GM18870 (cell line): ENCODE measurements at regions not wholly inside any gene's neighbourhood (a gene's known extent, or its start where the extent isn't known, plus 50 kb on each side); places are given as distances from the start of the nearest gene placed in this dataset.

Experiments
- ATAC-seq: cut with Tn5 transposase; IDR thresholded peaks from one replicate; pipeline ENCODE4 v1.9.1; 2021; ENCODE audit warnings: moderate library complexity; ENCODE audit not compliant: unreplicated experiment

GRCh38 chrX:129176710-129177109, 346.6 kb downstream of the SMARCA1 start:
- no peak for ATAC-seq

GRCh38 chrX:129161108-129161507, 362.2 kb downstream of the SMARCA1 start:
- no peak for ATAC-seq

GRCh38 chrX:129158505-129158904, 364.8 kb downstream of the SMARCA1 start:
- no peak for ATAC-seq

GRCh38 chrX:129145840-129146272, 377.4 kb downstream of the SMARCA1 start:
- no peak for ATAC-seq

GRCh38 chrX:129145385-129145784, 377.9 kb downstream of the SMARCA1 start:
- ATAC-seq = no peak

DNA sequence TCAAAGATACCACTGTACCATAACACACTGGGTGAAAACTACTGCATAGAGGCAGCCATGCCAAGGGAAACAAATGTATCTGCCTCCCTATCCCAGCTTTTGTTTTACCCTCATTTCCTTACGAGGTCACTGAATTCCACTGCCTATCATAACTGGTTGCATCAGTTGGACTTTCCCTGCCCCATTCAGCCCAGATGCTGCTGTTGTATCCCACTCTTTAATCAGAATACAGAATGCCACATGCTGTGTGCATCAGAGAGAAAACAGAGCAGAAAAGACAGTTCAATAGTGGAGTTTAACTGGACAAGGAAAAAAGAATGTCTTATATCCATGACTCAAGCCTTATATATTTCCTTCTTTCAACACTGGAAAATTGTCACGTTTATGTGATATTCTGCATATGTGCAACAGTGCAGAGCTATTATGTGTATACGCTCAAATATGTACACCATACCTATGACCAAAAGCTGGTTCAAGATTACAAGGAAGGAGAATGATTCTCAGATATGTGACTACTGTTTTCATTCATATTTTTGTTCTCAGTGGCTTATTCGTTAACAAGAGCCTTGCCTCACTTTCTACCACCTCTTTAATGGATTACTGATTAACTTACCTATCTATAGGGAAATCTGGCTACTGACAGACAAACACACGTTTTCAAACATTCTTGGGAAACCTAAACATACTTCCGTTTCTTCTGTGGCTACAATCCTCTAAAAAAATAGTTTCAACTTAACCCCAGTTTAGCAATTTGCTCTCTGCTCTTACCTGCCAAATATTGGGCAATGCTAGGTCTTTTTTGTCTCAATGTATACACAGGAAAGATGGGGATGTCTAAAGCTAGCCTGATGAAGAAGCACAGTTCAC, 378.9 kb downstream of the SMARCA1 start:
- ATAC-seq = no peak

DNA sequence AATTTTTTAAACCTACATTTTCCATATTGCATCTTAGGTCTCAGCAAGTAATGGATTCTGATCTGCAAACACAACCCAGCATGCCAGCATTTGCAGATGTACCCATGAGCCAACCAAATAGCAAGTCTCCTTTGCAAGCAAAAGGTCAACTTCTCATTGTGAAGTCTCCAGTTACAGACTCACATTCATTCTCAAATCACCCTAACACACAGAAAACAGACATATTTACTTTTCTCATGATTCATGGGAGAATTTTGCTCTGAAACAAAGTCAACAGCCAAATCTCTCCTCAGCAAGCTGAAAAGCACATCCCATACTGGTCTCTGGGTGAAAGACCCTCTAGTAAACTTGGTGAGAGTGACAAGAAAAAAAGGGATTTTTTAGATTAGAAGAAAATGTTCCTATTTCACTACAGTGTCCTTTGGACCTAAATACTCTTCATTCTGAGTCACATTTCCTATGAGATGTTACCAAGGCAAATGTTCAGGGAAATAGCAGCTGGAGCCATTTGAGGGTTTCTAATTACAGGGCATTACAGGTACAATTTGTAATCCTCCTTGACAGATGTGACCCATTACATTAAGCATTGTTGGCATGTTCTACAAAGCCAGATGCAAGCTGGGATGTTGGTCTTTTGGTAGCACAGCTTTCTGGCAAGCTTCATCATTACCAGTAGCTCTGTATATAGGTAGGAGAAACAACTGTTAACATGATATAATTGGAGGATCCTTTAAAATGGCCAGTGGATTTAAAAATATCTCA, 383.3 kb downstream of the SMARCA1 start:
- no peak for ATAC-seq

DNA sequence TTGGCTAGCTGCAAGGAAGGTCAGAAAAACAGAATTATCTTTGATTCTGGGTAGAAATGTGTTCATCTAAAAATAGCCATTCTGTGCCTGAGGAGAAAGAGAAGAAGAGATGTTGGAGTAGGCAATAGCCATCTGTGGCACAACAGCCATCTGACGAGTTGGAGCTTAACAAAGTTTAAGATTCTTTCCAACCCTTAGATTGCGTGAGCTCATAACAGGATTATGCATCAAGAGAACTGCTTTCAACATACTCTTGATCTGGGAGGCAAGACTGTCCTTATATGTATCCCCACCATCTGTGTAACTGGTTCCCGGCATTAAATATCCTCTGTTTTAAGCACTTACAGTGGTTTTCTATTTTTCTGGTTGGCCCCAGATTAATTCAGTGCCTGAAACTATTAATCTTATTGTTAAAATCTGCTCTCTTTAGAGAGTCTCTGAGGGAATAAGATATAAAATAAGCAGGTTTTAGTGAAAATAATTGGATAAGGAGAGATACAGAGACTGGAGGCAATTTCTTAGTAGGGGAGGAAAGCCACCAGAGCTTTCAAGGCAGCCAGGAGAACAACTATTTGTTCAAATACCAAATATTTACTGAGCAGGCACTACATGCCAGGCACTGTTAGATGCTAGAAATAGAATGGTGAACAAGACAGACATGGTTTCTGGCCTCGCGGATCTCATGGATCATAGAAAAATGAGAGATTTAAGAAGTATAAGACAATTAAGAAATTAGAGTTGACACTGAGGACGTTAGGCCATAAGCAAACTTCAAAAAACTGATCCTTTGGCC, 398.0 kb downstream of the SMARCA1 start:
- ATAC-seq = no peak

GRCh38 chrX:129123795-129124194, 399.5 kb downstream of the SMARCA1 start:
- ATAC-seq = no peak

- ATAC-seq = no peak
Measured at GRCh38 chrX:129116676-129117470, 406.4 kb downstream of the SMARCA1 start.

DNA sequence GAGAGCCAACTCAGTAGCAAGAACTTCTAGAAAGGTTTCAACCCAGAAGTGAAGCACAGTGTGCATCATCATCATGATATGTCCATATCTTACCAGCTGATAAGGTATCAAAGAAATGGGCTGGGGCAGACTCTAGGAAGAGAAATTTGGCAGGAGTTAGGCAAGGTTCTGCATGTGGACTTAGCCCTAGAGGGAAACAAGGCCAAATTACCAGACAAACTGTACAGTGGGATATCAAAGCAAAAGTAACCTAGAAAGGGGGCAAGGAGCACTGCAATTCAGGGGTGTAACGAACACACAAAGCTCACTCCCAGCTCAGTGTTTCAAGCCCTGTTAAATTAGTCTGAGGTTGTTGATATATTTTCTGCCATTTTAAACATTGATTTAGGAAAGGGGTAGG, 407.4 kb downstream of the SMARCA1 start:
- no peak for ATAC-seq

GRCh38 chrX:129115104-129115503, 408.2 kb downstream of the SMARCA1 start:
- ATAC-seq = peak; percentile 91

- ATAC-seq = no peak
Measured at GRCh38 chrX:129111081-129111798, 412.1 kb downstream of the SMARCA1 start.

DNA sequence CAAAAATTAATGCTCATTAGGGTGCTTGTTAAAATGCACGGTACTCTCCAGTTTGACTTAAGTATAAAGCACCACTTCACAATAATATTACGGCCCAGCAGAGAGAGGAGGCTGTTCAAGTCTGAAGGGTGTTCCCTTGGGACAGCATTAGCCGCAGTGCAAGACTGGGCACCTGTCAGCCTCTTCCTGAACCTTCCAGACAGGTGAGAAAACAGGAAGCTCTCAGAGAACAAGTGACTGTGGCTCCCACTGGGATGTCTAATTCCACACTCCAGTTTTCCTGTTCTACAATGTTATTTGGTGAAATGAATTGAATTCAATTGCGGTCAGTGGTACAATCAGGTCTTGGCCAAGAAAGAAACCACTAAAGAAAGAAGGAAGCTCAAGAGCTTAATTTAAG, 414.4 kb downstream of the SMARCA1 start:
- no peak for ATAC-seq

DNA sequence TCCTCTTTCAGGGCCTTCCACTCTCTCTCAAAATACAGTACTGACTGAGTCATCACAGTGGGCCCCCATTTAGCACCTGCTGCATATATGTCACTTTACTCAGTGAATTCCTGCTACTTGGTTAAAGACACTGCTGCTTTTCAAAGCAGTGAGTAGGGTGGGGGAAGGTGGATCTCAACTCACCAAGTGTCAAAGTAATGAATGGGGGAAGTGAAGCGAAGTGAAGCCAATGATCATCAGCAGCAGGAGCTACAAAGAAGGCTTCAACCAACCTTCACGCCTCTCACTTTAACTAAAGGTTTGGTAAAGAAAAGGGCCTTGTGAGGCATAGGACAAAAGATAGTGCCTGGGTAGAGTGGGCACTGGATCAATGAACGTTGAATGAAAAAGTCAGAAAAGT, 424.1 kb downstream of the SMARCA1 start:
- ATAC-seq = no peak

DNA sequence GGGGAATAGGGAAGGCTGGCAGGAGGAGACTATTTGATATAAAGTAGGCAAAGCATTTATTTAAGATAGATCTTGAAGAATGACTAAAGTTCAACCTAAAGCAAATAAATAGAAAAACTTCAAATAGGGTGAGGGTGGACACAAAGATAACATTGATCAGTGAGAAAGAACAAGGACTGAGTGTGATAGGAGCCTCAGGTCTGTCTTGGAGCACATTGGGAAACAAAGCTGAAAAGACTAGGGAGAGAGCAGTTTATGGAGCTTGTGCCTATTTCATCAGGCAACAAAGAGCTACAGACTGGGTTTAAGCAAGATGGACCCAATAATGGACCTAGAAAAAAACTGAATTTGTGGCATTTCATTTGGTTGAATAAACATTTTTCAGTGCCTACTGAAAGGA, 425.6 kb downstream of the SMARCA1 start:
- no peak for ATAC-seq

DNA sequence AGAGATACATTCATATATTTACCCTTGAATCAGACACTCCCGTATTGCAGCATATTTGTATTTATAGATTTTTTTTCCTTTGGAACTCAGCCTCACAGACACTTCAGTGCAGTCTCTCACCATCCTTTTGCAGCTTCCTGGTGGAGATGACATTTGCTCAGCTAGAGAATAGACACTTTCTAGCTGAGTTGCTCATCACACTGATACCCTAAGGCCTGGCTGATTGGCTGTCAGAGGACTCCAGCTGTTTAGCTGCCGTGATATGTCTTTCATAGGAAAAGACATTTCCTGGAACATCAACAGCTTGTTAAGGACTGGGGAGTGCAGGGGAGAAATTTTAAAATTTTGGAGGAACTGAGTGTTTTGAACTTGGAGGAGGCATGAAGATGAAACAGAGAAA, 429.6 kb downstream of the SMARCA1 start:
- ATAC-seq = no peak

DNA sequence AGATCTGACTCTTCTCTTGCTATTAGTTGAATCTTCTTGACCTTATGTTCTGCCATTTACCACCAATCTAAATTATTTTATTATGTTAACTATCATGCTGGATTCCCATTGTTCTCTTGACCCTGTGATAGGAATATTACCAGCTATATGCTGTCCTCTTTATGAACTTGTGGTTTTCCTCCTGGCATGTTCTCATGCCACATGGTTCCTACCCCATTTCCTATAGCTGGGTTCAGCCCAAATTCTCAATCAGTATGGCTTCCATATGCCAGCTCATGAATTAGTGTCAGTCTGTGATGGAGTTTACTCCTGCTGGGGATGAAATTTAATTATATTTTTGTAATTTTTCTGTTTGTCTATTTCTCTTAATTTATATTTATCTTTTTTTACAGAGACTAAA, 430.5 kb downstream of the SMARCA1 start:
- ATAC-seq = no peak

DNA sequence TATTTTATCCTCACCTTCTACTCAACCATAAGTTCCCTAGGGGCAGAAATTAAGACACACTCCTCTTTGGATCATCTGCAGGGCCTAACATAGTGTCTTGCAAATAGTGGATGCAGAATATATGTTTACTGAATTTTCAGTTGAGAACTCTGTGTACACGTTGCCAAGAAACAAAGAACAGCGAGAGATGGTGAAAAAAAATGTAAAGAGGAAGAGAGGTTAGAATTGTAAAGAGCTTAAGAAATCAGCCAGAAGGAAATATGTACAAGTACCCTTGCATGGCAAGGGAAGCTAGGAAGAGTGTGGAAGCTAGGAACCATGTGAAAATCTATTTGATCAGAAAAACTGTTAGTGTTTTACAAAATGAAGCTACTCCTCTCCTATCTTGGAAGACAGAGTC, 431.0 kb downstream of the SMARCA1 start:
- no peak for ATAC-seq

GRCh38 chrX:129091097-129091496, 432.2 kb downstream of the SMARCA1 start:
- ATAC-seq = no peak
